ENCODE measurements at regions not wholly inside any gene's neighbourhood (a gene's known extent, or its start where the extent isn't known, plus 50 kb on each side); places are given as distances from the start of the nearest gene placed in this dataset.

DNA sequence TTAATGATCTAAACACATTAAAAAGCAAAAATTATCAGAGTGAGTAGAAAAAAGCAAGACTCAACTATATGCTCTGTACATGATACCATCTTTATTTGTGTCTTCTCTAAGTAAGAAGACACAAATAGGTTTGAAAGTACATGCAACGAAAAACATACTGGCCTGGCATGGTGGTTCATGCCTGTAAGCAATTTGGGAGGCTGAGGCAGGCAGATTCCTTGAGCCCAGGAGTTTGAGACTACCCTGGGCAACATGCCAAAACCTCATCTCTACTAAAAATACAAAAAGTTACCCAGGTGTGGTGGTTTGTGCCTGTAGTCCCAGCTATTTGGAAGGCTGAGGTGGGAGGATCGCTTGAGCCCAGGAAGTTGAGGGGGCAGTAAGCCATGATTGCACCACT, 78.1 kb upstream of the TOMM7 start:
- ChIA-PET CTCF (no interaction called here), POLR2A (no interaction called here)
- no peaks in the 10 kb centered on the region for H3K4me1 Mint-ChIP-seq
- DNase-seq: no peak
- Histone ChIP-seq H3K9ac (ENCODE audit: low read length) (no peak overlapping the region), H4K20me1 (ENCODE audit: control insufficient read depth, insufficient read depth, low read length, poor library complexity, severe bottlenecking) (no peaks in the 10 kb centered on the region), H3K79me2 (ENCODE audit: control insufficient read depth, insufficient read depth, low read length) (no peaks in the 10 kb centered on the region), H3K27me3 (replicated peaks in 1 of 4; ENCODE audit: control extremely low read depth in 1 of 4, control insufficient read depth in 3 of 4, insufficient read depth in 4 of 4, low read length in 3 of 4) (no peaks in the 10 kb centered on the region), H3K9me3 (ENCODE audit: control extremely low read depth in 1 of 3, control insufficient read depth in 2 of 3, insufficient read depth in 1 of 3, low read length in 2 of 3) (peaks cover 0 to 3% (median 0%) of the 10 kb centered on the region in 3 donors), H3K4me1 (ENCODE audit: control insufficient read depth in 2 of 2, insufficient read depth in 2 of 2, low read length in 2 of 2) (no peaks in the 10 kb centered on the region), H3K4me3 (ENCODE audit: control extremely low read depth in 1 of 5, extremely low read depth in 1 of 5, insufficient read depth in 1 of 5, low read depth in 2 of 5, low read length in 4 of 5) (no peak overlapping the region), H3K27ac (ENCODE audit: low read length in 2 of 2) (no peak overlapping the region), H3K36me3 (replicated peaks in 1 of 2; ENCODE audit: control extremely low read depth in 1 of 2, control insufficient read depth in 1 of 2, extremely low read depth in 1 of 2, insufficient read depth in 2 of 2, low read length in 1 of 2) (no peaks in the 10 kb centered on the region), H2AFZ (ENCODE audit: insufficient read depth, low read depth, low read length, poor library complexity, severe bottlenecking) (no peak overlapping the region), H3K4me2 (replicated peaks; ENCODE audit: low read depth, low read length, poor library complexity, severe bottlenecking) (no peak overlapping the region)
- ATAC-seq (ENCODE audit: low read depth): no peak
- no peaks in the 10 kb centered on the region for H3K27me3 Mint-ChIP-seq
- no peaks in the 10 kb centered on the region for H3K9me3 Mint-ChIP-seq (ENCODE audit: insufficient read depth)
- H3K4me3 Mint-ChIP-seq: no peak overlapping the region
- 100% methylated on average over 1 of the region's 2 CpGs for WGBS (ENCODE audit: insufficient coverage)
- H3K27ac Mint-ChIP-seq: no peak overlapping the region
- TF ChIP-seq, protein P1, sequence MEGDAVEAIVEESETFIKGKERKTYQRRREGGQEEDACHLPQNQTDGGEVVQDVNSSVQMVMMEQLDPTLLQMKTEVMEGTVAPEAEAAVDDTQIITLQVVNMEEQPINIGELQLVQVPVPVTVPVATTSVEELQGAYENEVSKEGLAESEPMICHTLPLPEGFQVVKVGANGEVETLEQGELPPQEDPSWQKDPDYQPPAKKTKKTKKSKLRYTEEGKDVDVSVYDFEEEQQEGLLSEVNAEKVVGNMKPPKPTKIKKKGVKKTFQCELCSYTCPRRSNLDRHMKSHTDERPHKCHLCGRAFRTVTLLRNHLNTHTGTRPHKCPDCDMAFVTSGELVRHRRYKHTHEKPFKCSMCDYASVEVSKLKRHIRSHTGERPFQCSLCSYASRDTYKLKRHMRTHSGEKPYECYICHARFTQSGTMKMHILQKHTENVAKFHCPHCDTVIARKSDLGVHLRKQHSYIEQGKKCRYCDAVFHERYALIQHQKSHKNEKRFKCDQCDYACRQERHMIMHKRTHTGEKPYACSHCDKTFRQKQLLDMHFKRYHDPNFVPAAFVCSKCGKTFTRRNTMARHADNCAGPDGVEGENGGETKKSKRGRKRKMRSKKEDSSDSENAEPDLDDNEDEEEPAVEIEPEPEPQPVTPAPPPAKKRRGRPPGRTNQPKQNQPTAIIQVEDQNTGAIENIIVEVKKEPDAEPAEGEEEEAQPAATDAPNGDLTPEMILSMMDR (IDR thresholded peaks at IDR 0.05): no peak
- no peak for TF ChIP-seq EZH2 (IDR thresholded peaks at IDR 0.05; ENCODE audit: borderline replicate concordance, insufficient read depth, low read depth, low read length, poor library complexity, severe bottlenecking)
- intact Hi-C loops (cut with micrococcal nuclease): no loop called here

DNA sequence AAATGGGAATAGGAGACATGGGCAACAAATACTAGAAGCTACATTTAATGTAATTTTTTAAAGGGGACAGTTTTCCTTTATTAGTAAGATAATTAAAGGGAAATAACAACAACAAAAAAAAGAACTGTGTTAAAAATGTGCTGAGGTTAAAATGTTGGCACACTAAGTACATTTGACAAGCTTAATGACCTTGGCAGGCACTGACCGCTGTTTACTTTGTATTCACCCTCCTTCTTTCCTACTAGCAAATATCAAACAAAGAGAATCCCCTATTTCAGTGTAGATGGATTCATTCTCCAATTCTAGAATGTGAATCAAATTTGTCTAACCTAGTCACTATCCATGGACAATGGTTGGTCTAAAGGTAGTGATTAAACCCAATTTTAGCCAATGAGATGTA, 77.5 kb upstream of the TOMM7 start:
- TF ChIP-seq EZH2 (IDR thresholded peaks at IDR 0.05; ENCODE audit: borderline replicate concordance, insufficient read depth, low read depth, low read length, poor library complexity, severe bottlenecking): no peak
- TF ChIP-seq, protein P1 (IDR thresholded peaks at IDR 0.05): no peak
- POLR2A ChIA-PET: no interaction called here

More for the DNA sequence above, 77.5 kb upstream of the TOMM7 start:
- H3K9ac ChIP-seq (ENCODE audit: low read length): no peak overlapping the region
- no peaks in the 10 kb centered on the region for H3K36me3 ChIP-seq (replicated peaks in 1 of 2; ENCODE audit: control extremely low read depth in 1 of 2, control insufficient read depth in 1 of 2, extremely low read depth in 1 of 2, insufficient read depth in 2 of 2, low read length in 1 of 2)
- intact Hi-C loops (cut with micrococcal nuclease): no loop called here
- H3K27me3 ChIP-seq (replicated peaks in 1 of 4; ENCODE audit: control extremely low read depth in 1 of 4, control insufficient read depth in 3 of 4, insufficient read depth in 4 of 4, low read length in 3 of 4): no peaks in the 10 kb centered on the region
- no peaks in the 10 kb centered on the region for H3K4me1 ChIP-seq (ENCODE audit: control insufficient read depth in 2 of 2, insufficient read depth in 2 of 2, low read length in 2 of 2)
- Mint-ChIP-seq H3K9me3 (ENCODE audit: insufficient read depth) (no peaks in the 10 kb centered on the region), H3K27ac (no peak overlapping the region), H3K27me3 (peaks cover 4% of the 10 kb centered on the region), H3K4me3 (no peak overlapping the region), H3K4me1 (no peaks in the 10 kb centered on the region)
- no peak overlapping the region for H3K27ac ChIP-seq (ENCODE audit: low read length in 2 of 2)
- no peak for DNase-seq
- no peak overlapping the region for H3K4me3 ChIP-seq (ENCODE audit: control extremely low read depth in 1 of 5, extremely low read depth in 1 of 5, insufficient read depth in 1 of 5, low read depth in 2 of 5, low read length in 4 of 5)
- no peaks in the 10 kb centered on the region for H3K79me2 ChIP-seq (ENCODE audit: control insufficient read depth, insufficient read depth, low read length)
- no peak overlapping the region for H3K4me2 ChIP-seq (replicated peaks; ENCODE audit: low read depth, low read length, poor library complexity, severe bottlenecking)
- peaks cover 0 to 3% (median 0%) of the 10 kb centered on the region in 3 donors for H3K9me3 ChIP-seq (ENCODE audit: control extremely low read depth in 1 of 3, control insufficient read depth in 2 of 3, insufficient read depth in 1 of 3, low read length in 2 of 3)
- WGBS (ENCODE audit: insufficient coverage): no CpG with 5 or more reads among the region's 1 CpG
- CTCF ChIA-PET: no interaction called here
- ATAC-seq (ENCODE audit: low read depth): no peak
- H2AFZ ChIP-seq (ENCODE audit: insufficient read depth, low read depth, low read length, poor library complexity, severe bottlenecking): no peak overlapping the region
- H4K20me1 ChIP-seq (ENCODE audit: control insufficient read depth, insufficient read depth, low read length, poor library complexity, severe bottlenecking): no peaks in the 10 kb centered on the region

Measured in B cell (primary cell).